ENCODE measurements at regions not wholly inside any gene's neighbourhood (a gene's known extent, or its start where the extent isn't known, plus 50 kb on each side); places are given as distances from the start of the nearest gene placed in this dataset.

DNA sequence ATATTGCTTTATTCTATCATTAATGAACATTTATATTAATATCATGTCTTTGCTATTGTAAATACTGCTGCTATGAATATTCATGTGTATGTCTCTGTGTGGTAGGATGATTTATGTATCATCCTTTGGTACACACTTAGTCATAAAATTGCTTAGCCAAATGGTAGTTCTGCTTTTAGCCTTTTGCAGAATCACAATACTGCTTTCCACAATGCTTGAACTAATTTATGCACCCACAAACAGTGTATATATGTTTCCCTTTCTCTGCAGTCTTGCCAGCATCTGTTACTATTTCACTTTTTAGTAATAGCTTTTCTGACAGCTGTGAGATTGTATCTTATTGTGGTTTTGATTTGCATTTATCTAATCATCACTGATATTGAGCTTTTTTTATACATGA lies 254.3 kb upstream of the RBMY1B start:
- H3K4me3 ChIP-seq (ENCODE audit: low read length), result no peak overlapping the region
- no peaks in the 10 kb centered on the region for H3K27me3 ChIP-seq (ENCODE audit: insufficient read depth, low read length)
- no peaks in the 10 kb centered on the region for H3K9me3 ChIP-seq (ENCODE audit: low read depth, low read length)
- peaks cover 10% of the 10 kb centered on the region for H3K4me1 ChIP-seq (ENCODE audit: insufficient read depth, low read length)

DNA sequence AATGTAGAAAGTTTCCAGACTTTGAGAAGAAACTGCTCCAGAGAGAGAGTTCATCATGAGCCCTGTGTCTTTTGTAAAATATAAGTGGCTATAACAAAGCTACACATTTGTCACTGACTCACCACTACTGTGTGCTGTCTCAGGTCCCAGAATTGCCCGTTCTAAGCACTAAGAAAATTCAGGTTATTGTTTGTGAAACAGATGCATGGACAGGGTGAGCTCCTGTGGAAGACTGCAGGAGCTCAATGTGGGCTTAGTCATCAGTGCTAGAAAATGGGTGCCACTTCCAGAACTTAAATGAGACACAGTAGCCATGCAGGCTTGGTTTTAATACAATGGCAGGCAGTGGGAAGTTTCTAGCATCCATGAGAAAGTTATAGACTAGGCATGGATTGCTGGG lies 251.4 kb upstream of the RBMY1B start:
- H3K9me3 ChIP-seq (ENCODE audit: low read depth, low read length), result no peaks in the 10 kb centered on the region
- H3K4me3 ChIP-seq (ENCODE audit: low read length), result no peak overlapping the region
- H3K27me3 ChIP-seq (ENCODE audit: insufficient read depth, low read length), result no peaks in the 10 kb centered on the region
- H3K4me1 ChIP-seq (ENCODE audit: insufficient read depth, low read length), result peaks cover 10% of the 10 kb centered on the region

DNA sequence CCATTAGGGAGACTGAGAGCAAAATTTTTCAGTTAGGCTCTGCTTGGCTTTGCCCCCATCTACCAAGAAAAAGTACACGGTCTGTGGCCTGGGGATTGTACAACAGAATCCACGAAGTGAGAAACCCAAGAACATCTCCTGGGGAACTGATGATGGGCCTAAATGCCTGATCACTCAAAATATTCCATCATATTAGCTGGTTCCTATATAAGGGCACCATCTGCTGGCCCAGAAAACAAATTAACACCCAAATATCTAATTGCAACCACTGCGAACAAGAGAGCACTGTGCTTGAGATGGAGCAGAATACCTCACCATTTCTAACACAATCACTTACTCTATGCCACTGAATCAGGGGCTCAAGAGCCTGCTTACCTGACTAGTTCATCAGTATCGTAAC lies 250.8 kb upstream of the RBMY1B start:
- Histone ChIP-seq H3K9me3 (ENCODE audit: low read depth, low read length) (no peaks in the 10 kb centered on the region), H3K27me3 (ENCODE audit: insufficient read depth, low read length) (no peaks in the 10 kb centered on the region), H3K4me3 (ENCODE audit: low read length) (no peak overlapping the region), H3K4me1 (ENCODE audit: insufficient read depth, low read length) (peaks cover 10% of the 10 kb centered on the region)

DNA sequence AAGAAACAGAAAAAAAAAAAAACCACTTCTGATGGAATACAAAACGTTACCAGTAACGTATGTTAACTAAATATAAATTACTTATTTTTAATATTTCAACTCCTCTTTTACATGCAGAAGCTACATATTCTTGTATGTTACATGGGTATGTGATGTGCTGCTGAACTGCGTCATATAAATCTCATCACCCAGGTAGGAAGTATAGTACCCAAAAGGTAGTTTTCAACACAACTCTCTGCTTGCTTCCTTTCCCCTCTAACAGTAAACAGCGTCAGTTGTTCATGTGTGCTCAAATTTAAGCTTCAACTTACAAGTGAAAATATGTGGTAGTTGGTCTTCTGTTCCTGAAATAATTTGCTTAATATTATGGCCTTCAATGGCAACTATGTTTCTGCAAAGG lies 250.0 kb upstream of the RBMY1B start:
- Histone ChIP-seq H3K4me1 (ENCODE audit: insufficient read depth, low read length) (peaks cover 10% of the 10 kb centered on the region), H3K9me3 (ENCODE audit: low read depth, low read length) (no peaks in the 10 kb centered on the region), H3K4me3 (ENCODE audit: low read length) (no peak overlapping the region), H3K27me3 (ENCODE audit: insufficient read depth, low read length) (no peaks in the 10 kb centered on the region)

DNA sequence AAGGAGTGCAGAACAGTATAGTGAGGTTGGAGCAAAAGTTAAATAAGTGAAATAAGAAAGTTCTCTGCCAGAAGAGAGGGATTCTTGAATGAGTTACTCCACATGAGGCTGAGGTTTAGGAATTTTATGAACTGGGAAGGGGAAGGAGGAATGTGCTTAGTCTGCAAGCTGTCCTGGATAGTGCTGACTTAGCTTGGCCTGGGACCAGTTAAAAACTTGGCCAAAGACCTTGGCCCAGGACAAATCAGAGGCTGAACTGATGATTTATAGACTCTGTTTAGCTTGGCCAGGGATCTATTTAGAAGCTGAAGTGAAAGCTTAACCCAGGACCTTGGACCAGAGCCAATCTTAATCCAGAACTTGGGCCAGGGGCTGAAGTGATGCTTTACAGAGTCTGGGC lies 244.4 kb upstream of the RBMY1B start:
- Histone ChIP-seq H3K27me3 (ENCODE audit: insufficient read depth, low read length) (no peaks in the 10 kb centered on the region), H3K4me1 (ENCODE audit: insufficient read depth, low read length) (no peaks in the 10 kb centered on the region), H3K4me3 (ENCODE audit: low read length) (no peak overlapping the region), H3K9me3 (ENCODE audit: low read depth, low read length) (no peaks in the 10 kb centered on the region)

DNA sequence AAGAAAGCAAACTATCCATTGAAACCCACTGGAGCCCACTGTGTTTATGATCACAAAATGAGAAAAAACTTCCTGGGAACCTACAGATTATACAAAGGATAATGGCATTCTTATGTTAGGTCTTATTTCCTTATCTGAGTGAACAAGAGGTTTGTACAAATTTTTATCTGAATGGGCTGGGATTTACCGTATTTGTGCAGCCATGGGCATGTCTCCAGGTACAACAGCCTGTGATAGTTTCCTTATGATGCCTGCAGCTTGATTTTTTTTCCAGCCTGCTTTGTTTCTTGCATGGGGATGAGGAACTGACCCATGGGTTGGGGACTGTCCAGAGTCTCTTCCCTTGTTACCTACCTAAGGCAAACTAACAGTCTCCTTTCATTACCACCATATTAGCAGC lies 244.0 kb upstream of the RBMY1B start:
- Histone ChIP-seq H3K9me3 (ENCODE audit: low read depth, low read length) (no peaks in the 10 kb centered on the region), H3K4me1 (ENCODE audit: insufficient read depth, low read length) (no peaks in the 10 kb centered on the region), H3K27me3 (ENCODE audit: insufficient read depth, low read length) (no peaks in the 10 kb centered on the region), H3K4me3 (ENCODE audit: low read length) (no peak overlapping the region)

DNA sequence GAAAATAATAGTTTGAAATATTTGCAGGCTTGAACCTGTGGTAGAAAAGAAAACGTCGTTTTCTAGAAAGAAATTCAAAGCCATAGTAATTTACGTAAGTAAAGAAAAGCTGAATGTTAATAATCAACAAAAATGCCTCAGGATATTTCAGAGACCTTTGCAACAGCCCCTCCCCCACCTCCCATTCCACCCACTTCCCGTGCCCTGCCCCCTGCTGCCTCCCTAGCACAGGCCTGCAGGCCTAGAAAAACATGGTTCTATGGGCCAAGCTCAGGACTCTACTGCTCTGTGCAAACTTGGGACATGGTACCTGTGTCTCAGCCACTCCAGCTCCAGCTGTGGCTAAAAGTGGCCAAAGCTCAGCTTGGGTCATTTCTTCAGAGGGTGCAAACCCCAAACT lies 223.4 kb upstream of the RBMY1B start:
- no peaks in the 10 kb centered on the region for H3K27me3 ChIP-seq (ENCODE audit: insufficient read depth, low read length)

DNA sequence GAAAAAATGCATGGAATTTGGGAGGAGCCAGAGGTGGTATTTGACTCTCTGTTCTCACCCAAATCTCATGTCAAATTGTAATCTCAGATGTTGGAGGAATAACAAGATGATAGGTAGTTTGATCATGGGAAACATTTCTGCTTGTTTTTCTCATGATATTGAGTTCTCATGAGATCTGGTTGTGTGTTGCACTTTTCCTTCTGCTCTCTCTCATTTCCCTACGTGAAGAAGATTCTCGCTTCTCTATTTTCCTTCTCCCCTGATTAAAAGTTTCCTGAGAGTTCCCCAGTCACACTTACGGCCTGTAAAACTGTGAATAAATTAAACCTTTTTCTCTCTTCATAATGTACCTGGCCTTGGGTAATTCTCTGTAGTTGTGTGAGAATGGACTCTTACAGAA lies 222.2 kb upstream of the RBMY1B start:
- Histone ChIP-seq H3K27me3 (ENCODE audit: insufficient read depth, low read length) (no peaks in the 10 kb centered on the region), H3K4me3 (ENCODE audit: low read length) (no peak overlapping the region), H3K4me1 (ENCODE audit: insufficient read depth, low read length) (peaks cover 4% of the 10 kb centered on the region), H3K9me3 (ENCODE audit: low read depth, low read length) (no peaks in the 10 kb centered on the region)

More for the DNA sequence above, 223.4 kb upstream of the RBMY1B start:
- Histone ChIP-seq H3K9me3 (ENCODE audit: low read depth, low read length) (no peaks in the 10 kb centered on the region), H3K4me1 (ENCODE audit: insufficient read depth, low read length) (peaks cover 4% of the 10 kb centered on the region), H3K4me3 (ENCODE audit: low read length) (no peak overlapping the region)

DNA sequence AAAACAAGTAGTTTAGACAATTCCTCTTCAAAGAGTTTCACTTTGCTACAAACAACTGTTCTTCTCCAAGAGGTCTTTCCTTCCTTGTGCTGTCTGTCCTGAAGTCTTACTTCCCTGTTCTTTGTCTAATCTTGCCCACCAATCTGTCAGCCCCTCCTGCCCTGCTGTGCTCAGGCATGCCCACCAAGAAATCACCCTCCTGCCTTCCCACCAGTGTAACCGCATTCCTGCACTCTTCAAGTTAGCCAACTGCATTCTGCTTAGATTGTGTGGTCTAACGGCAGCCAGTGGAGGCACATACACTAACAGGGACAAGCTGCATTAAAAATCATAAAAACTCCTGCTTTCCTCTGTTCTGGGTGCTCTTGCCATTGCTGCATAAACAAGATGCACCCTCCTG lies 215.9 kb upstream of the RBMY1B start:
- Histone ChIP-seq H3K4me1 (ENCODE audit: insufficient read depth, low read length) (no peaks in the 10 kb centered on the region), H3K27me3 (ENCODE audit: insufficient read depth, low read length) (no peaks in the 10 kb centered on the region), H3K9me3 (ENCODE audit: low read depth, low read length) (no peaks in the 10 kb centered on the region), H3K4me3 (ENCODE audit: low read length) (no peak overlapping the region)

DNA sequence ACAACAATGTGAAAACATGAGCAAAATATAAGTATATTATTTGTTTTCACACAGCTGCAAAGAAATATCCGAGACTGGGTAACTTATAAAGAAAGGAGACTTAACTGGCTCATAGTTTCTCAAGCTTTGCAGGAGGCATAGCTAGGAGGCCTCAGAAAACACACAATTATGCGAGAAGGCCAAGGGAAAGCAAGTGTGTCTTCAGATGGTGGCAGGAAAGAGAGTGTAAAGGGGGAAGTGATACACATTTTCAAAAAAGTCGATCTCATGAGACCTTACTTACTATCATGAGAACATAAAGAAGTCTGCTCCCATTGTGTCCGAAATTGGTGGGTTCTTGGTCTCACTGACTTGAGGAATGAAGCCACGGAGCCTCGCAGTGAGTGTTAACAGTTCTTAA lies 208.9 kb upstream of the RBMY1B start:
- Histone ChIP-seq H3K4me1 (ENCODE audit: insufficient read depth, low read length) (no peaks in the 10 kb centered on the region), H3K27me3 (ENCODE audit: insufficient read depth, low read length) (no peaks in the 10 kb centered on the region), H3K4me3 (ENCODE audit: low read length) (no peak overlapping the region), H3K9me3 (ENCODE audit: low read depth, low read length) (no peaks in the 10 kb centered on the region)

DNA sequence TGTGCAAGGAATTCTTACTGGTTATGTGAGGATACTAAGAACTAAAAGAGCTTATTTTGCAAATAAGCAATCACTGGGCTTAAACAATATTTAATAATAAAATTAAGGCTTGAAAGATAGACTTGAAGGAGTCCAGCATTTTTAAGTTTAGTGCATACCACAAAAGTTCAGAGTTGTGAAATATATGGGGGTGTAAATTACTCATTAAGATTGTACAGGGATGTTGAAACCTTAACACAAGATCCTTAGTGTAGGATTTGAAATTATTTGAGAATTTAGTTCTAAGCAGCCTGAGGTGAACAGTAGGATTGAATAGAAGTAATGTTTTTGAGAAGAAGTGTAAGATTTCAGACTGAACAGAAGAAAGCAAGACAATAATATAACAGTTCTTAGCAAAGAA lies 195.8 kb upstream of the RBMY1B start:
- no peak overlapping the region for H3K4me3 ChIP-seq (ENCODE audit: low read length)
- H3K27me3 ChIP-seq (ENCODE audit: insufficient read depth, low read length), result no peaks in the 10 kb centered on the region
- H3K4me1 ChIP-seq (ENCODE audit: insufficient read depth, low read length), result no peaks in the 10 kb centered on the region
- H3K9me3 ChIP-seq (ENCODE audit: low read depth, low read length), result no peaks in the 10 kb centered on the region
